OCI-LY3 (cell line): ENCODE measurements at regions not wholly inside any gene's neighbourhood (a gene's known extent, or its start where the extent isn't known, plus 50 kb on each side); places are given as distances from the start of the nearest gene placed in this dataset.

Experiments used
- H2AFZ ChIP-seq: fragments of 200-600, 300-600 bp; shearing (Covaris generic); 2 replicates; pipeline ENCODE4 v1.6.0; 2014; ENCODE audit warnings: antibody characterized with exemption, low read depth, low read length
- H3K27ac ChIP-seq: fragments of 200-600, 300-600 bp; sonication (generic); 2 replicates; pipeline ENCODE4 v1.5.1; 2014; ENCODE audit warnings: mild to moderate bottlenecking, low read length, moderate library complexity, mixed read lengths
- H3K27me3 ChIP-seq: fragments of 200-600, 300-600 bp; sonication (generic); 2 replicates; pipeline ENCODE4 v1.6.1; 2014; ENCODE audit warnings: low read depth, low read length, mixed read lengths
- H3K36me3 ChIP-seq: fragments of 200-600, 300-600 bp; sonication (generic); replicated peaks from 2 replicates; pipeline ENCODE3; 2014; ENCODE audit warnings: low read depth, low read length, mixed read lengths
- H3K4me1 ChIP-seq: fragments of 300-600, 200-600 bp; sonication (generic); 2 replicates; pipeline ENCODE4 v1.6.1; 2014; ENCODE audit warnings: low read length, mixed read lengths
- H3K4me2 ChIP-seq: fragments of 200-600, 300-600 bp; sonication (generic); 2 replicates; pipeline ENCODE4 v1.6.1; 2014; ENCODE audit warnings: low read length, mixed read lengths
- H3K4me3 ChIP-seq: fragments of 300-600, 200-600 bp; sonication (generic); 2 replicates; pipeline ENCODE4 v1.5.1; 2014; ENCODE audit warnings: antibody characterized with exemption, mild to moderate bottlenecking, low read length, moderate library complexity
- H3K79me2 ChIP-seq: fragments of 300-600, 200-600 bp; shearing (Covaris generic); 2 replicates; pipeline ENCODE4 v1.6.1; 2014; ENCODE audit warnings: mild to moderate bottlenecking, low read length, mixed read lengths
- H3K9ac ChIP-seq: fragments of 300-600, 200-600 bp; shearing (Covaris generic); 2 replicates; pipeline ENCODE4 v1.6.0; 2014; ENCODE audit warnings: mild to moderate bottlenecking, low read length, moderate library complexity
- H3K9me3 ChIP-seq: fragments of 200-600, 300-600 bp; shearing (Covaris generic); 2 replicates; pipeline ENCODE4 v1.6.1; 2014; ENCODE audit warnings: low read length, mixed read lengths; ENCODE audit not compliant: insufficient read depth
- H4K20me1 ChIP-seq: fragments of 200-600, 300-600 bp; sonication (generic); 2 replicates; pipeline ENCODE4 v1.6.1; 2016; ENCODE audit warnings: low read length, mixed read lengths; ENCODE audit not compliant: insufficient read depth
- CTCF ChIP-seq: fragments of 200-600, 300-600 bp; sonication (generic); IDR thresholded peaks from 2 replicates; pipeline ENCODE4 v1.5.1; 2014; ENCODE audit warnings: antibody characterized with exemption, low read length, low read depth
- EZH2phosphoT487 ChIP-seq: fragments of 200-600 bp; shearing (Covaris generic); IDR thresholded peaks from 2 replicates; pipeline ENCODE4 v1.6.1; 2018; ENCODE audit warnings: antibody characterized with exemption, mixed run types, low read depth

- H3K4me1 ChIP-seq = no peaks in the 10 kb centered on the region
- H3K4me2 ChIP-seq = no peak overlapping the region
Measured at GRCh38 chr2:226040344-226040900, 640.9 kb downstream of the NYAP2 start.

GRCh38 chr2:226037526-226037925, 638.0 kb downstream of the NYAP2 start:
- TF ChIP-seq EZH2phosphoT487 (no peak), CTCF (no peak)
- Histone ChIP-seq H2AFZ (no peak overlapping the region), H3K27ac (no peak overlapping the region), H3K27me3 (no peaks in the 10 kb centered on the region), H3K36me3 (no peaks in the 10 kb centered on the region), H3K4me1 (no peaks in the 10 kb centered on the region), H3K79me2 (no peaks in the 10 kb centered on the region), H3K4me3 (no peak overlapping the region), H3K4me2 (no peak overlapping the region), H3K9me3 (no peaks in the 10 kb centered on the region), H4K20me1 (no peaks in the 10 kb centered on the region), H3K9ac (no peak overlapping the region)

More at GRCh38 chr2:226040344-226040900, 640.9 kb downstream of the NYAP2 start:
- Histone ChIP-seq H2AFZ (no peak overlapping the region), H3K9ac (no peak overlapping the region), H3K36me3 (no peaks in the 10 kb centered on the region), H3K9me3 (no peaks in the 10 kb centered on the region), H3K79me2 (no peaks in the 10 kb centered on the region), H3K4me3 (no peak overlapping the region), H3K27me3 (no peaks in the 10 kb centered on the region), H3K27ac (no peak overlapping the region), H4K20me1 (no peaks in the 10 kb centered on the region)
- TF ChIP-seq CTCF (no peak), EZH2phosphoT487 (no peak)

- Histone ChIP-seq H3K4me1 (no peaks in the 10 kb centered on the region), H3K9me3 (no peaks in the 10 kb centered on the region), H4K20me1 (no peaks in the 10 kb centered on the region), H3K79me2 (no peaks in the 10 kb centered on the region), H3K36me3 (no peaks in the 10 kb centered on the region), H3K27ac (no peak overlapping the region), H2AFZ (no peak overlapping the region), H3K4me3 (no peak overlapping the region), H3K9ac (no peak overlapping the region), H3K27me3 (no peaks in the 10 kb centered on the region), H3K4me2 (no peak overlapping the region)
- TF ChIP-seq EZH2phosphoT487 (no peak), CTCF (no peak)
Measured at GRCh38 chr2:226031647-226032501, 632.4 kb downstream of the NYAP2 start.

DNA sequence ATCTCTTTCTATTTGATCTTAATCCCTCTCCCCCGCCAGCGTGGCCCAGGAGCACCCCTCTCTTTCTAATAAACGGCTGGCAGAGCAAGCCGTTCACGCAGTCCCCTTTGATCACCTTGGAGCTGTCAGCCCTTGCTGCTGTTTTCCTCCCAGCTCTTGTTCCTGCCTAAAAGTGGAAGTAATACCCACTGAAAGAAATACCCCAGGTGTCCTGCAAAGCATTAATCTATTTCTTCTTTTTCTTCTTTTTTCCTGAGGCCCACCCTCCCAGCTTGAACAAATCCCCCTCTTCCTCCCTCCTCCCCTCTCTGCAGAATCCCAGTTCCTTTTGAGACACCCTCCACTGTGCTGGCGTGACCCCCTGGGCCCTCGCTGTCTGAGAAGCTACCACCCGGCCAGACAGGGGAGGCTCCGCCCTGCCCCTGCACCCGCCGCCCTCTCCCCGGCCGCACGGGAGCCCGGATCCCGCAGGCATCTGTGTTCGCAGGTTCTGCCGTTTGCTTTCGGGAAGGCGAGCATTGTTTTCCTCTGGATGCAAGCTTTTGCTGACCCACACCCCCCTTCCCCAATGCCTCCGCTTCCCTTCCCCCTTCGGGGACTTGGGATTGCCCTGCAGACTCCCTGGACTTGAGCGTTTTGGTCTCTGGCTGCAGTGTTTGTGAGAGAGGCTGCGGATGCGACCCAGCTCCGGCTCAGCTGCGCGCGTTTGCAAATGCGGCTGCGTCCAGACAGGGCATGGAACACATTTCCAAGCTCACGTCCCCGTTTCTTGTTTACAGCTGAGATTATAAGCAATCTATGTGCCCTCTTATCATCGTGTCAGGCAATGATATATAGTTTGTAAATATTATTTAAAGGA, 631.5 kb downstream of the NYAP2 start:
- H3K9me3 ChIP-seq = no peaks in the 10 kb centered on the region
- H3K27ac ChIP-seq = no peak overlapping the region
- H3K4me3 ChIP-seq = no peak overlapping the region
- no peaks in the 10 kb centered on the region for H3K4me1 ChIP-seq
- no peaks in the 10 kb centered on the region for H3K79me2 ChIP-seq
- TF ChIP-seq CTCF (no peak), EZH2phosphoT487 (no peak)
- no peak overlapping the region for H3K4me2 ChIP-seq
- H4K20me1 ChIP-seq = no peaks in the 10 kb centered on the region
- no peaks in the 10 kb centered on the region for H3K36me3 ChIP-seq
- no peak overlapping the region for H3K9ac ChIP-seq
- no peaks in the 10 kb centered on the region for H3K27me3 ChIP-seq
- no peak overlapping the region for H2AFZ ChIP-seq
